ENCODE measurements at regions not wholly inside any gene's neighbourhood (a gene's known extent, or its start where the extent isn't known, plus 50 kb on each side); places are given as distances from the start of the nearest gene placed in this dataset.

GRCh38 chr2:129732630-129733026 is 246.8 kb upstream of the RAB6C start:
- no peak for DNase-seq

GRCh38 chr2:129733041-129733440 is 246.4 kb upstream of the RAB6C start:
- DNase-seq: no peak

GRCh38 chr2:129733579-129733978 is 245.9 kb upstream of the RAB6C start:
- no peak for DNase-seq

GRCh38 chr2:129734343-129735034 is 245.0 kb upstream of the RAB6C start:
- DNase-seq: no peak

- no peak for DNase-seq
Measured at GRCh38 chr2:129735576-129735975, 243.9 kb upstream of the RAB6C start.

- DNase-seq: no peak
Measured at GRCh38 chr2:129737660-129738527, 241.6 kb upstream of the RAB6C start.

GRCh38 chr2:129738799-129739198 is 240.7 kb upstream of the RAB6C start:
- DNase-seq: no peak

- no peak for DNase-seq
Measured at GRCh38 chr2:129740504-129740903, 239.0 kb upstream of the RAB6C start.

GRCh38 chr2:129741165-129741564 is 238.3 kb upstream of the RAB6C start:
- DNase-seq: no peak

- no peak for DNase-seq
Measured at GRCh38 chr2:129741623-129742022, 237.8 kb upstream of the RAB6C start.

- no peak for DNase-seq
Measured at GRCh38 chr2:129742415-129743180, 236.9 kb upstream of the RAB6C start.

- DNase-seq: no peak
Measured at GRCh38 chr2:129744141-129744540, 235.3 kb upstream of the RAB6C start.

GRCh38 chr2:129744649-129745048 is 234.8 kb upstream of the RAB6C start:
- DNase-seq: no peak

- DNase-seq: peak; percentile 41
Measured at GRCh38 chr2:129747500-129748125, 231.9 kb upstream of the RAB6C start.

GRCh38 chr2:129748250-129748649 is 231.2 kb upstream of the RAB6C start:
- DNase-seq: no peak

GRCh38 chr2:129748653-129749052 is 230.8 kb upstream of the RAB6C start:
- peak; percentile 76 for DNase-seq

GRCh38 chr2:129751409-129751808 is 228.1 kb upstream of the RAB6C start:
- DNase-seq: no peak

GRCh38 chr2:129752176-129752575 is 227.3 kb upstream of the RAB6C start:
- DNase-seq: no peak

GRCh38 chr2:129752686-129753085 is 226.8 kb upstream of the RAB6C start:
- DNase-seq: no peak

GRCh38 chr2:129753261-129753660 is 226.2 kb upstream of the RAB6C start:
- DNase-seq: no peak

GRCh38 chr2:129754421-129754820 is 225.0 kb upstream of the RAB6C start:
- peak; percentile 78 for DNase-seq

- no peak for DNase-seq
Measured at GRCh38 chr2:129754831-129755230, 224.6 kb upstream of the RAB6C start.

GRCh38 chr2:129755786-129756185 is 223.7 kb upstream of the RAB6C start:
- peak; percentile 69 for DNase-seq

All from NCI-H2171 treated with DMSO at 0.1 percent for 48 hours (cell line).